ENCODE measurements at regions not wholly inside any gene's neighbourhood (a gene's known extent, or its start where the extent isn't known, plus 50 kb on each side); places are given as distances from the start of the nearest gene placed in this dataset.

DNA sequence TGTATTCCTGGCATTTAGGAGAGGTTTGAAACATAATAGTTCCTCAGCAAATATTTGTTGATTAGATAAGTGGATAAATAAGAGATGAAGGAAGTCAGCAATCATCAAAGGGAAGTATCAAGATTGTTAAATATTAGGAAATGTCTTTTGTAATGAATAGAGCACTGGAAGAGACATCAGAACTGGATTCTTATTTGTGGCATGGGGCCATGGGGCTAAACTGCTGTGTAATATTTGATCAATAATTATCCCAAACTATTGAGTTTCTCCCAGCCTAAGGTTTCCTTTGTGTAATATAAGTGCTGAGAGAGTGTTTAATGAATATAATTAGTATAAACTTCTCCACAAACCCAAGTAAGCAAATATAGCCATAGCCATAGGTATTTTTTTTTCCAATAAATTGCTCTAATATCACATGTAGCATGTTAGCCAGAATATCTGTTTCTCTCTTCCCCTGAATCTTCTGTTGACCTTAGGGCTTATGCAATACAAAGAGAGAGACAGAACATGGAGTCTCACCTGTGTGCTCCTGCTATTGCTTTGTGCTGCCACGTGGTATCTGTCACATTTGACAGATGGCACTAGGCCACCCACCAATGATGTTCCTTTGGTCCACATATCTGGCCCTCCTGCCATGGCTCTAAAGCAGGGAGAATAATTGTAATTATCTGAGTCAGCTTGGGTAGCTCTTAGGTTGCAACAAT is 658.7 kb downstream of the SOX5 start:
- Histone ChIP-seq H3K9me3 (ENCODE audit: insufficient read depth, low read depth, low read length) (no peaks in the 10 kb centered on the region), H3K4me1 (ENCODE audit: insufficient read depth, low read length, poor library complexity, severe bottlenecking) (no peaks in the 10 kb centered on the region), H3F3A (ENCODE audit: low read depth) (no peaks in the 10 kb centered on the region), H3K4me3 (ENCODE audit: low read length, poor library complexity, severe bottlenecking) (no peak overlapping the region), H4K20me1 (ENCODE audit: insufficient read depth, low read length, poor library complexity, severe bottlenecking) (no peaks in the 10 kb centered on the region), H3K36me3 (ENCODE audit: insufficient read depth, low read length) (no peaks in the 10 kb centered on the region), H3K9me2 (replicated peaks; ENCODE audit: low read depth, low read length) (0 out of 2 replicates have a peak, but pooled peaks cover 5% of the 10 kb centered on the region), H2AFZ (ENCODE audit: low read length) (no peak overlapping the region), H3K27me3 (ENCODE audit: insufficient read depth, low read length, poor library complexity, severe bottlenecking) (no peaks in the 10 kb centered on the region), H3K9ac (ENCODE audit: low read depth, low read length, poor library complexity, severe bottlenecking) (no peak overlapping the region), H3K79me2 (ENCODE audit: insufficient read depth, low read length) (no peaks in the 10 kb centered on the region), H3K4me2 (ENCODE audit: low read depth, low read length, poor library complexity, severe bottlenecking) (no peak overlapping the region)
- TF ChIP-seq, protein P1, sequence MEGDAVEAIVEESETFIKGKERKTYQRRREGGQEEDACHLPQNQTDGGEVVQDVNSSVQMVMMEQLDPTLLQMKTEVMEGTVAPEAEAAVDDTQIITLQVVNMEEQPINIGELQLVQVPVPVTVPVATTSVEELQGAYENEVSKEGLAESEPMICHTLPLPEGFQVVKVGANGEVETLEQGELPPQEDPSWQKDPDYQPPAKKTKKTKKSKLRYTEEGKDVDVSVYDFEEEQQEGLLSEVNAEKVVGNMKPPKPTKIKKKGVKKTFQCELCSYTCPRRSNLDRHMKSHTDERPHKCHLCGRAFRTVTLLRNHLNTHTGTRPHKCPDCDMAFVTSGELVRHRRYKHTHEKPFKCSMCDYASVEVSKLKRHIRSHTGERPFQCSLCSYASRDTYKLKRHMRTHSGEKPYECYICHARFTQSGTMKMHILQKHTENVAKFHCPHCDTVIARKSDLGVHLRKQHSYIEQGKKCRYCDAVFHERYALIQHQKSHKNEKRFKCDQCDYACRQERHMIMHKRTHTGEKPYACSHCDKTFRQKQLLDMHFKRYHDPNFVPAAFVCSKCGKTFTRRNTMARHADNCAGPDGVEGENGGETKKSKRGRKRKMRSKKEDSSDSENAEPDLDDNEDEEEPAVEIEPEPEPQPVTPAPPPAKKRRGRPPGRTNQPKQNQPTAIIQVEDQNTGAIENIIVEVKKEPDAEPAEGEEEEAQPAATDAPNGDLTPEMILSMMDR (conservative IDR thresholded peaks at IDR 0.05; ENCODE audit: low read length): no peak
- no peak for TF ChIP-seq EZH2phosphoT487 (IDR thresholded peaks at IDR 0.05; ENCODE audit: borderline replicate concordance)

- Histone ChIP-seq H3K36me3 (ENCODE audit: insufficient read depth, low read length) (no peaks in the 10 kb centered on the region), H3K27me3 (ENCODE audit: insufficient read depth, low read length, poor library complexity, severe bottlenecking) (no peaks in the 10 kb centered on the region), H3K9ac (ENCODE audit: low read depth, low read length, poor library complexity, severe bottlenecking) (no peak overlapping the region), H3K79me2 (ENCODE audit: insufficient read depth, low read length) (no peaks in the 10 kb centered on the region), H3F3A (ENCODE audit: low read depth) (no peaks in the 10 kb centered on the region), H3K4me3 (ENCODE audit: low read length, poor library complexity, severe bottlenecking) (no peak overlapping the region), H3K9me3 (ENCODE audit: insufficient read depth, low read depth, low read length) (no peaks in the 10 kb centered on the region), H3K4me2 (ENCODE audit: low read depth, low read length, poor library complexity, severe bottlenecking) (no peak overlapping the region), H3K4me1 (ENCODE audit: insufficient read depth, low read length, poor library complexity, severe bottlenecking) (no peaks in the 10 kb centered on the region), H3K9me2 (replicated peaks; ENCODE audit: low read depth, low read length) (no peaks in the 10 kb centered on the region), H4K20me1 (ENCODE audit: insufficient read depth, low read length, poor library complexity, severe bottlenecking) (no peaks in the 10 kb centered on the region), H2AFZ (ENCODE audit: low read length) (no peak overlapping the region)
- TF ChIP-seq EZH2phosphoT487 (IDR thresholded peaks at IDR 0.05; ENCODE audit: borderline replicate concordance): no peak
- TF ChIP-seq, protein P1 (conservative IDR thresholded peaks at IDR 0.05; ENCODE audit: low read length): no peak
These were observed 646.2 kb downstream of the SOX5 start for GRCh38 chr12:23303220-23303619.

DNA sequence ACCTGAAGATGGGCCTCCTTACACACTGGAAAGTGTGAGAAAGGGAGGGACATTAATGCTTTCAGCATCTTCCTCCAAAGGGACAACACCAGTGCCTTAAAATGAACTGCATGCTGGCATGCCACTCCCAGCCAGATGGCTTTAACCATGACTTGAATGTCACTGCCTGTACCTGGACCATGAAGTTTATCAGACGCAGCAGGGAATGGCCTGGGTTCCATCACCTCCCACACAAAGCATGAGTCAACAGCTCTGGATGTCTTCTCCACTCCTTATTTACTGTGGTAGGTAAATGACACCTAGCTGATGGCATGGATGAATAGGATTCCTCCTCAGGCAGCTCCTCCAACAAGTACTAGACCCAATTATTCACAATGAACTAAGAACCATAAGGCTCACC is 645.6 kb downstream of the SOX5 start:
- Histone ChIP-seq H3K9me2 (replicated peaks; ENCODE audit: low read depth, low read length) (no peaks in the 10 kb centered on the region), H3K4me2 (ENCODE audit: low read depth, low read length, poor library complexity, severe bottlenecking) (no peak overlapping the region), H3K36me3 (ENCODE audit: insufficient read depth, low read length) (no peaks in the 10 kb centered on the region), H4K20me1 (ENCODE audit: insufficient read depth, low read length, poor library complexity, severe bottlenecking) (no peaks in the 10 kb centered on the region), H3F3A (ENCODE audit: low read depth) (no peaks in the 10 kb centered on the region), H3K79me2 (ENCODE audit: insufficient read depth, low read length) (no peaks in the 10 kb centered on the region), H3K4me3 (ENCODE audit: low read length, poor library complexity, severe bottlenecking) (no peak overlapping the region), H3K9me3 (ENCODE audit: insufficient read depth, low read depth, low read length) (no peaks in the 10 kb centered on the region), H3K4me1 (ENCODE audit: insufficient read depth, low read length, poor library complexity, severe bottlenecking) (no peaks in the 10 kb centered on the region), H3K9ac (ENCODE audit: low read depth, low read length, poor library complexity, severe bottlenecking) (no peak overlapping the region), H2AFZ (ENCODE audit: low read length) (no peak overlapping the region), H3K27me3 (ENCODE audit: insufficient read depth, low read length, poor library complexity, severe bottlenecking) (no peaks in the 10 kb centered on the region)
- TF ChIP-seq EZH2phosphoT487 (IDR thresholded peaks at IDR 0.05; ENCODE audit: borderline replicate concordance): no peak
- TF ChIP-seq, protein P1 (conservative IDR thresholded peaks at IDR 0.05; ENCODE audit: low read length): no peak

Data from Loucy (cell line).